IMR-90 (cell line): ENCODE measurements at regions not wholly inside any gene's neighbourhood (a gene's known extent, or its start where the extent isn't known, plus 50 kb on each side); places are given as distances from the start of the nearest gene placed in this dataset.

Experiments used
- ATAC-seq: fragments of 200-7000 bp; cut with Tn5 transposase; 2 replicates; pipeline ENCODE4 v1.9.1; 2020; ENCODE audit warnings: low read depth, mild to moderate bottlenecking, moderate library complexity
- BruUV-seq: library from RNA; stranded (reverse); fragments of 400-500 nt; replicated peaks from 2 replicates; lab custom pipeline; 2021; lab: Mats Ljungman, UMichigan
- CTCF ChIA-PET: fragments of 300-600 bp; formaldehyde crosslinking; extraction: SDS; loops from one replicate; lab custom pipeline; 2021; ENCODE audit warnings: antibody characterized with exemption; lab: Yijun Ruan, JAX
- POLR2A ChIA-PET: fragments of 300-600 bp; sonication (Branson Sonifier 250); formaldehyde crosslinking; loops from one replicate; lab custom pipeline; 2022; ENCODE audit warnings: antibody characterized with exemption; ENCODE audit not compliant: unreplicated experiment; lab: Charles Lee
- DNase-seq: peaks from one replicate; pipeline ENCODE4 v3.0.0; 2013
- H2AFZ ChIP-seq: replicated peaks from 2 replicates; pipeline ENCODE3; 2013; ENCODE audit warnings: low read length, mild to moderate bottlenecking; ENCODE audit not compliant: poor library complexity
- H2AK5ac ChIP-seq: 2 replicates; pipeline ENCODE4 v1.6.1; 2013; ENCODE audit warnings: low read depth, low read length, inconsistent platforms
- H2AK9ac ChIP-seq: replicated peaks from 2 replicates; pipeline ENCODE3; 2013; ENCODE audit warnings: mild to moderate bottlenecking, low read depth, low read length, moderate library complexity; ENCODE audit not compliant: poor library complexity
- H2BK120ac ChIP-seq: 2 replicates; pipeline ENCODE4 v1.6.1; 2013; ENCODE audit warnings: low read depth, low read length, inconsistent platforms
- H2BK15ac ChIP-seq: 3 replicates; pipeline ENCODE4 v1.6.1; 2013; ENCODE audit warnings: low read depth, low read length, inconsistent platforms
- H2BK20ac ChIP-seq: 2 replicates; pipeline ENCODE4 v1.6.1; 2013; ENCODE audit warnings: low read depth, mild to moderate bottlenecking, inconsistent platforms, low read length, moderate library complexity
- H2BK5ac ChIP-seq: 2 replicates; pipeline ENCODE4 v1.6.1; 2013; ENCODE audit warnings: mild to moderate bottlenecking, low read depth, low read length, inconsistent platforms; ENCODE audit not compliant: poor library complexity, severe bottlenecking
- H3K14ac ChIP-seq: replicated peaks from 2 replicates; pipeline ENCODE4 v1.6.1; 2013; ENCODE audit warnings: low read depth, low read length, inconsistent platforms
- H3K18ac ChIP-seq: 2 replicates; pipeline ENCODE4 v1.6.1; 2013; ENCODE audit warnings: low read depth, low read length, control low read depth
- H3K23ac ChIP-seq: 2 replicates; pipeline ENCODE4 v1.6.1; 2013; ENCODE audit warnings: low read depth, low read length, inconsistent platforms
- H3K27ac ChIP-seq: 2 replicates; pipeline ENCODE4 v1.5.1; 2013; ENCODE audit warnings: mild to moderate bottlenecking, control low read depth, low read length; ENCODE audit not compliant: insufficient read depth
- H3K27me3 ChIP-seq: 2 replicates; pipeline ENCODE4 v1.6.1; 2013; ENCODE audit warnings: low read length; ENCODE audit not compliant: control insufficient read depth, insufficient read depth
- H3K36me3 ChIP-seq: 2 replicates; pipeline ENCODE4 v1.6.1; 2013; ENCODE audit warnings: low read length, mixed read lengths; ENCODE audit not compliant: control insufficient read depth, insufficient read depth
- H3K4ac ChIP-seq: 2 replicates; pipeline ENCODE4 v1.6.1; 2013; ENCODE audit warnings: low read depth, low read length, inconsistent platforms
- H3K4me1 ChIP-seq: 2 replicates; pipeline ENCODE4 v1.6.1; 2013; ENCODE audit warnings: low read length, mixed read lengths; ENCODE audit not compliant: control insufficient read depth, insufficient read depth
- H3K4me2 ChIP-seq: 2 replicates; pipeline ENCODE4 v1.6.1; 2013; ENCODE audit warnings: low read depth, mild to moderate bottlenecking, control low read depth, low read length, moderate library complexity
- H3K4me3 ChIP-seq: 2 replicates; pipeline ENCODE4 v1.5.1; 2013; ENCODE audit warnings: low read depth, mild to moderate bottlenecking, control low read depth, low read length, moderate library complexity; ENCODE audit not compliant: insufficient read depth
- H3K56ac ChIP-seq: 2 replicates; pipeline ENCODE4 v1.6.1; 2013; ENCODE audit warnings: low read length, inconsistent platforms; ENCODE audit not compliant: insufficient read depth; ENCODE audit errors: extremely low read depth
- H3K79me1 ChIP-seq, 2 experiments: 2 replicates each; pipeline ENCODE4 v1.6.1; 2013; ENCODE audit warnings: low read length in 2 of 2, inconsistent platforms in 1 of 2, low read depth in 1 of 2
- H3K9ac ChIP-seq: 2 replicates; pipeline ENCODE4 v1.6.1; 2013; ENCODE audit warnings: low read depth, low read length, control low read depth
- H3K9me1 ChIP-seq: 2 replicates; pipeline ENCODE4 v1.6.1; 2013; ENCODE audit warnings: low read length, inconsistent platforms; ENCODE audit not compliant: insufficient read depth
- H3K9me3 ChIP-seq: 2 replicates; pipeline ENCODE4 v1.6.1; 2013; ENCODE audit warnings: low read length; ENCODE audit not compliant: control insufficient read depth, insufficient read depth
- H4K20me1 ChIP-seq: 2 replicates; pipeline ENCODE4 v1.6.1; 2013; ENCODE audit warnings: low read length, inconsistent platforms; ENCODE audit not compliant: insufficient read depth
- H4K5ac ChIP-seq: 2 replicates; pipeline ENCODE4 v1.6.1; 2013; ENCODE audit warnings: mild to moderate bottlenecking, low read depth, low read length, control low read depth
- H4K8ac ChIP-seq, 2 experiments: 2 replicates each; pipeline ENCODE4 v1.6.1; 2013; ENCODE audit warnings: low read depth in 2 of 2, low read length in 2 of 2, control low read depth in 1 of 2, inconsistent platforms in 1 of 2
- H4K91ac ChIP-seq: 2 replicates; pipeline ENCODE4 v1.6.1; 2013; ENCODE audit warnings: low read depth, low read length, inconsistent platforms; ENCODE audit not compliant: insufficient read depth
- BHLHE40 ChIP-seq: fragments of 150-350 bp; IDR thresholded peaks from 2 replicates; pipeline ENCODE4 v1.6.1; 2016; ENCODE audit warnings: mild to moderate bottlenecking, low read depth, low read length
- CHD1 ChIP-seq: IDR thresholded peaks from 2 replicates; pipeline ENCODE4 v1.6.1; 2012; ENCODE audit warnings: low read depth, low read length, improper control_type of control experiment
- FOS ChIP-seq: fragments of 150-350 bp; IDR thresholded peaks from 2 replicates; pipeline ENCODE4 v1.6.1; 2016; ENCODE audit warnings: low read depth, low read length
- MAZ ChIP-seq: IDR thresholded peaks from 2 replicates; pipeline ENCODE4 v1.6.1; 2012; ENCODE audit warnings: low read depth, mild to moderate bottlenecking, low read length, improper control_type of control experiment, moderate library complexity, borderline replicate concordance
- NFE2L2 ChIP-seq: fragments of 150-350 bp; IDR thresholded peaks from 2 replicates; pipeline ENCODE4 v1.6.1; 2016; ENCODE audit warnings: low read depth, mild to moderate bottlenecking, low read length
- POLR2A ChIP-seq: IDR thresholded peaks from 2 replicates; pipeline ENCODE4 v1.6.1; 2012; ENCODE audit warnings: mild to moderate bottlenecking, low read depth, low read length
- RFX5 ChIP-seq: IDR thresholded peaks from 2 replicates; pipeline ENCODE4 v1.8.0; 2012; ENCODE audit warnings: low read depth, mild to moderate bottlenecking, low read length, moderate library complexity
- USF2 ChIP-seq: fragments of 150-350 bp; IDR thresholded peaks from 2 replicates; pipeline ENCODE4 v1.6.1; 2017; ENCODE audit warnings: mild to moderate bottlenecking, antibody characterized with exemption, low read length, low read depth
- WGBS, 2 experiments: methylation state at CpG; one replicate each; pipeline versions ENCODE4 v1.1.5 to v1.1.7; 2013; ENCODE audit warnings: missing lambda C conversion rate in 2 of 2; ENCODE audit not compliant: insufficient read length in 1 of 2; ENCODE audit errors: extremely low coverage in 2 of 2; 5-methylcytosine and 5-hydroxymethylcytosine counted together
- dilution Hi-C: fragments of 300-500 bp; cut with HindIII; formaldehyde crosslinking; loops from one replicate; pipeline ENCODE4 v1.14.3; 2018; ENCODE audit warnings: low sequenced_read_pairs; ENCODE audit not compliant: unreplicated experiment
- in situ Hi-C: fragments of 300-500 bp; cut with MboI; formaldehyde crosslinking; loops from 3 replicates; pipeline ENCODE4 v1.14.3; 2019; ENCODE audit warnings: low sequenced_read_pairs, inconsistent platforms, mixed read lengths
- intact Hi-C: fragments of 100-400 bp; cut with micrococcal nuclease; formaldehyde crosslinking; loops from 2 replicates; pipeline ENCODE4 v1.10.0; 2022

DNA sequence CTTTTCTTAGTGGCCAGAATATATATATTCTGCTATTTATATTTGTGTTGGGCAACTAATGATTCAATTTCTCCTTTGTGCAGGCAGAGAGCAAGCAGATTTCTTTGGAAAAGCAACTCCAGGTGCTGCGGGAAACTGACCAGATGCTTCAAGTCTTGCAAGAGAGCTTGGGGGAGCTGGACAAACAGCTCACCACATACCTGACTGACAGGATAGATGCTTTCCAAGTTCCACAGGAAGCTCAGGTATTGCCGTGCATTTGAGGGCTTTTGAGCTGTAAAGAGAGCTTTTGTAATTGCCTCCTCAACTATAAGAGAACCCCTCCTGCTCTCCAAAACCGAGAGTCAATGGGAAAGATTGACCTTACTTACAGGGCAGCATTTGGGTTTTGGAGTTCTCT is 203.5 kb downstream of the UTRN start:
- Histone ChIP-seq H3K18ac (no peak overlapping the region), H3K36me3 (peaks cover 15% of the 10 kb centered on the region), H4K5ac (no peak overlapping the region), H3K79me1 (peaks cover 0 to 4% of the 10 kb centered on the region in 2 experiments; a peak in 2 of 4 replicates), H2BK5ac (no peak overlapping the region), H2BK20ac (no peak overlapping the region), H4K20me1 (no peaks in the 10 kb centered on the region), H4K91ac (no peak overlapping the region), H2AK5ac (no peak overlapping the region), H3K27ac (no peak overlapping the region), H3K9me3 (no peaks in the 10 kb centered on the region), H3K4me2 (no peak overlapping the region), H3K23ac (no peak overlapping the region), H3K4ac (no peak overlapping the region), H3K9me1 (peaks cover 8% of the 10 kb centered on the region; the same call in 1 of the 2 replicates), H2BK120ac (no peak overlapping the region), H2AFZ (no peak overlapping the region), H3K27me3 (no peaks in the 10 kb centered on the region), H2AK9ac (no peak overlapping the region), H3K9ac (no peak overlapping the region), H4K8ac (no peak overlapping the region), H3K4me3 (no peak overlapping the region), H2BK15ac (no peak overlapping the region), H3K56ac (no peak overlapping the region), H3K14ac (no peak overlapping the region), H3K4me1 (peaks cover 4% of the 10 kb centered on the region)
- ATAC-seq (no peak), DNase-seq (no peak)
- TF ChIP-seq FOS (no peak), MAZ (no peak), NFE2L2 (no peak), BHLHE40 (no peak), CHD1 (no peak), RFX5 (no peak), USF2 (no peak), POLR2A (no peak)
- in situ Hi-C loops (no loop called here), dilution Hi-C loops (no loop called here), intact Hi-C loops (loop anchor here (10.0 kb wide), 1 partner anchor 914 kb away; no protein-coding TSS in a partner anchor)
- ChIA-PET CTCF (interaction anchor here (0.6 to 0.7 kb wide), 2 partner anchors 9 to 12 kb away, joined by 3 read pairs; no protein-coding TSS in a partner anchor), POLR2A (no interaction called here)
- WGBS, 2 experiments, result no CpG with 5 or more reads among the region's 3 CpGs
- no TSS peak for BruUV-seq
